ENCODE measurements at regions not wholly inside any gene's neighbourhood (a gene's known extent, or its start where the extent isn't known, plus 50 kb on each side); places are given as distances from the start of the nearest gene placed in this dataset.

DNA sequence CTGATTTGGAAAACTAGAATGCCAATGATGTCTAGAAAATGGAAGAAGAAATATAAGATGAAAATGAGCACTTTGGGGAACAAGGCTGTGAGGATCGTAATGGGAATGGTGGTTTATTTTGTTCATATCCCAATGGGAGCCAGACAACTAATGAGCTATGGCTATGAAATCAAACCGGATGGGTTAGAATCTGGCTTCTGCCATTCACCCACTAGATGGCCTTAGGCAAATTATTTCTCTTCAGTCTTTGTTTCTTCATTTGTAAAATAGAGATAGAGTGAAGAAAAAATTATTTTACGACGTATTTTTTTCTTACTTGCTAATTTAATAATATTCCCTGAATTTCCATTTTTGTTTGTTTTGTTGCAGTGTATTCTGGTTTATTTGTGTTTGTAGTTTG, 572.1 kb upstream of the IGFBP3 start:
- H3K9ac ChIP-seq (ENCODE audit: low read length) = no peak overlapping the region
- H2AFZ ChIP-seq (ENCODE audit: low read depth, low read length, poor library complexity, severe bottlenecking) = no peak overlapping the region
- intact Hi-C loops (cut with micrococcal nuclease) = no loop called here
- no TSS peak for BruUV-seq (replicated peaks)
- TF ChIP-seq EZH2 (IDR thresholded peaks at IDR 0.05) = no peak
- TF ChIP-seq YY1 (IDR thresholded peaks at IDR 0.05; ENCODE audit: extremely low read depth, insufficient replicate concordance, low read depth, low read length) = no peak
- TF ChIP-seq ZBTB33 (IDR thresholded peaks at IDR 0.05; ENCODE audit: extremely low read depth, insufficient replicate concordance, low read length) = no peak
- TF ChIP-seq, protein P1, sequence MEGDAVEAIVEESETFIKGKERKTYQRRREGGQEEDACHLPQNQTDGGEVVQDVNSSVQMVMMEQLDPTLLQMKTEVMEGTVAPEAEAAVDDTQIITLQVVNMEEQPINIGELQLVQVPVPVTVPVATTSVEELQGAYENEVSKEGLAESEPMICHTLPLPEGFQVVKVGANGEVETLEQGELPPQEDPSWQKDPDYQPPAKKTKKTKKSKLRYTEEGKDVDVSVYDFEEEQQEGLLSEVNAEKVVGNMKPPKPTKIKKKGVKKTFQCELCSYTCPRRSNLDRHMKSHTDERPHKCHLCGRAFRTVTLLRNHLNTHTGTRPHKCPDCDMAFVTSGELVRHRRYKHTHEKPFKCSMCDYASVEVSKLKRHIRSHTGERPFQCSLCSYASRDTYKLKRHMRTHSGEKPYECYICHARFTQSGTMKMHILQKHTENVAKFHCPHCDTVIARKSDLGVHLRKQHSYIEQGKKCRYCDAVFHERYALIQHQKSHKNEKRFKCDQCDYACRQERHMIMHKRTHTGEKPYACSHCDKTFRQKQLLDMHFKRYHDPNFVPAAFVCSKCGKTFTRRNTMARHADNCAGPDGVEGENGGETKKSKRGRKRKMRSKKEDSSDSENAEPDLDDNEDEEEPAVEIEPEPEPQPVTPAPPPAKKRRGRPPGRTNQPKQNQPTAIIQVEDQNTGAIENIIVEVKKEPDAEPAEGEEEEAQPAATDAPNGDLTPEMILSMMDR (IDR thresholded peaks at IDR 0.05 in 2 of 3, conservative IDR thresholded peaks at IDR 0.05 in 1 of 3; ENCODE audit: borderline replicate concordance in 1 of 3, insufficient read depth in 1 of 3, low read depth in 2 of 3, low read length in 2 of 3) = peak in 1 of 3 experiments; percentile 10; a peak in 1 of 6 replicates
- ChIA-PET POLR2A (no interaction called here), CTCF (no interaction called here), RAD21 (ENCODE audit: low non-redundant PET in 1 of 2, low total read pairs in 2 of 2, uncharacterized antibody in 2 of 2, unreplicated experiment in 2 of 2) (interaction anchor here in 1 of 2 experiments (0.9 kb wide), 1 partner anchor 74 kb away, joined by 3 read pairs; no protein-coding TSS in a partner anchor)
- no peak overlapping the region for H3K4me3 ChIP-seq (replicated peaks in 1 of 2; ENCODE audit: low read depth in 1 of 2, low read length in 2 of 2)
- no peaks in the 10 kb centered on the region for H3K79me2 ChIP-seq (ENCODE audit: insufficient read depth, low read length)
- peaks cover 3 to 10% of the 10 kb centered on the region in 2 experiments; a peak in 2 of 4 replicates for H3K4me1 ChIP-seq (ENCODE audit: control insufficient read depth in 1 of 2, insufficient read depth in 2 of 2, low read length in 2 of 2)
- DNase-seq (ENCODE audit: low read depth, low spot score) = no peak
- H3K4me2 ChIP-seq (ENCODE audit: low read length) = no peak overlapping the region
- no peaks in the 10 kb centered on the region for H4K20me1 ChIP-seq (ENCODE audit: insufficient read depth)
- no peak for ATAC-seq
- no peaks in the 10 kb centered on the region for H3K36me3 ChIP-seq (ENCODE audit: control insufficient read depth in 1 of 2, insufficient read depth in 2 of 2, low read length in 2 of 2)
- H3K27ac ChIP-seq (ENCODE audit: low read depth, low read length) = no peak overlapping the region
- no peaks in the 10 kb centered on the region for H3K9me3 ChIP-seq (ENCODE audit: control insufficient read depth in 1 of 2, insufficient read depth in 1 of 2, low read depth in 1 of 2, low read length in 2 of 2)
- H3K27me3 ChIP-seq (ENCODE audit: insufficient read depth, low read length) = no peaks in the 10 kb centered on the region
- H3K9me2 ChIP-seq (ENCODE audit: insufficient read depth) = no peaks in the 10 kb centered on the region
